ENCODE measurements at regions not wholly inside any gene's neighbourhood (a gene's known extent, or its start where the extent isn't known, plus 50 kb on each side); places are given as distances from the start of the nearest gene placed in this dataset.

GRCh38 chr1:192933744-192934143, 124.9 kb downstream of the RGS2 start:
- TF ChIP-seq FOS (IDR thresholded peaks at IDR 0.05; ENCODE audit: extremely low read depth, insufficient read length) (no peak), KDM2B (CRISPR knock-in tag; IDR thresholded peaks at IDR 0.05) (no peak), REST (IDR thresholded peaks at IDR 0.05; ENCODE audit: borderline replicate concordance) (no peak), REST (CRISPR knock-in tag; IDR thresholded peaks at IDR 0.05; ENCODE audit: low read depth) (no peak), CHCHD3 (CRISPR knock-in tag; IDR thresholded peaks at IDR 0.05) (no peak)

Measured in K562 (cell line).